ENCODE measurements at regions not wholly inside any gene's neighbourhood (a gene's known extent, or its start where the extent isn't known, plus 50 kb on each side); places are given as distances from the start of the nearest gene placed in this dataset.

GRCh38 chr1:112060261-112060660 lies 70.8 kb upstream of the KCND3 start:
- TF ChIP-seq PAX5 (IDR thresholded peaks at IDR 0.05; ENCODE audit: insufficient read depth, low read length, severe bottlenecking) (no peak), POLR2A (IDR thresholded peaks at IDR 0.05; ENCODE audit: low read depth, low read length) (no peak), SPI1 (IDR thresholded peaks at IDR 0.05; ENCODE audit: low read depth, low read length) (no peak), POLR2AphosphoS5 (IDR thresholded peaks at IDR 0.05; ENCODE audit: low read depth, low read length) (no peak), TAF1 (IDR thresholded peaks at IDR 0.05; ENCODE audit: low read depth, low read length) (no peak), POU2F2 (IDR thresholded peaks at IDR 0.05; ENCODE audit: low read depth, low read length) (no peak)
- DNase-seq (ENCODE audit: insufficient read length, low spot score) (no peak), FAIRE-seq (no peak)

GRCh38 chr1:112061056-112061455 lies 71.6 kb upstream of the KCND3 start:
- no peak for FAIRE-seq
- TF ChIP-seq POU2F2 (IDR thresholded peaks at IDR 0.05; ENCODE audit: low read depth, low read length), result no peak
- TF ChIP-seq SPI1 (IDR thresholded peaks at IDR 0.05; ENCODE audit: low read depth, low read length), result no peak
- no peak for TF ChIP-seq PAX5 (IDR thresholded peaks at IDR 0.05; ENCODE audit: insufficient read depth, low read length, severe bottlenecking)
- TF ChIP-seq POLR2A (IDR thresholded peaks at IDR 0.05; ENCODE audit: low read depth, low read length), result no peak
- TF ChIP-seq TAF1 (IDR thresholded peaks at IDR 0.05; ENCODE audit: low read depth, low read length), result no peak
- no peak for TF ChIP-seq POLR2AphosphoS5 (IDR thresholded peaks at IDR 0.05; ENCODE audit: low read depth, low read length)
- DNase-seq (ENCODE audit: insufficient read length, low spot score), result no peak

GRCh38 chr1:112061901-112062320 lies 72.4 kb upstream of the KCND3 start:
- DNase-seq (ENCODE audit: insufficient read length, low spot score), result no peak
- no peak for TF ChIP-seq PAX5 (IDR thresholded peaks at IDR 0.05; ENCODE audit: insufficient read depth, low read length, severe bottlenecking)
- no peak for FAIRE-seq

GRCh38 chr1:112063781-112064728 lies 74.6 kb upstream of the KCND3 start:
- DNase-seq (ENCODE audit: insufficient read length, low spot score), result no peak
- TF ChIP-seq POU2F2 (IDR thresholded peaks at IDR 0.05; ENCODE audit: low read depth, low read length) (no peak), TAF1 (IDR thresholded peaks at IDR 0.05; ENCODE audit: low read depth, low read length) (no peak), POLR2A (IDR thresholded peaks at IDR 0.05; ENCODE audit: low read depth, low read length) (no peak)
- no peak for FAIRE-seq

- TF ChIP-seq POLR2AphosphoS5 (IDR thresholded peaks at IDR 0.05; ENCODE audit: low read depth, low read length), result no peak
- TF ChIP-seq TAF1 (IDR thresholded peaks at IDR 0.05; ENCODE audit: low read depth, low read length), result no peak
- no peak for TF ChIP-seq PAX5 (IDR thresholded peaks at IDR 0.05; ENCODE audit: insufficient read depth, low read length, severe bottlenecking)
- TF ChIP-seq POU2F2 (IDR thresholded peaks at IDR 0.05; ENCODE audit: low read depth, low read length), result no peak
- TF ChIP-seq SPI1 (IDR thresholded peaks at IDR 0.05; ENCODE audit: low read depth, low read length), result no peak
- no peak for TF ChIP-seq POLR2A (IDR thresholded peaks at IDR 0.05; ENCODE audit: low read depth, low read length)
- FAIRE-seq (no peak), DNase-seq (ENCODE audit: insufficient read length, low spot score) (no peak)
Measured at GRCh38 chr1:112067989-112068388, 78.5 kb upstream of the KCND3 start.

- TF ChIP-seq POU2F2 (IDR thresholded peaks at IDR 0.05; ENCODE audit: low read depth, low read length) (no peak), PAX5 (IDR thresholded peaks at IDR 0.05; ENCODE audit: insufficient read depth, low read length, severe bottlenecking) (no peak), SPI1 (IDR thresholded peaks at IDR 0.05; ENCODE audit: low read depth, low read length) (no peak), POLR2AphosphoS5 (IDR thresholded peaks at IDR 0.05; ENCODE audit: low read depth, low read length) (no peak), POLR2A (IDR thresholded peaks at IDR 0.05; ENCODE audit: low read depth, low read length) (no peak), TAF1 (IDR thresholded peaks at IDR 0.05; ENCODE audit: low read depth, low read length) (no peak)
- FAIRE-seq (no peak), DNase-seq (ENCODE audit: insufficient read length, low spot score) (no peak)
Measured at GRCh38 chr1:112070677-112071076, 81.2 kb upstream of the KCND3 start.

GRCh38 chr1:112074711-112075110 lies 85.2 kb upstream of the KCND3 start:
- TF ChIP-seq POLR2A (IDR thresholded peaks at IDR 0.05; ENCODE audit: low read depth, low read length) (no peak), POU2F2 (IDR thresholded peaks at IDR 0.05; ENCODE audit: low read depth, low read length) (no peak), TAF1 (IDR thresholded peaks at IDR 0.05; ENCODE audit: low read depth, low read length) (no peak), SPI1 (IDR thresholded peaks at IDR 0.05; ENCODE audit: low read depth, low read length) (no peak), PAX5 (IDR thresholded peaks at IDR 0.05; ENCODE audit: insufficient read depth, low read length, severe bottlenecking) (no peak), POLR2AphosphoS5 (IDR thresholded peaks at IDR 0.05; ENCODE audit: low read depth, low read length) (no peak)
- FAIRE-seq (no peak), DNase-seq (ENCODE audit: insufficient read length, low spot score) (no peak)

- DNase-seq (ENCODE audit: insufficient read length, low spot score) (no peak), FAIRE-seq (no peak)
- no peak for TF ChIP-seq POLR2AphosphoS5 (IDR thresholded peaks at IDR 0.05; ENCODE audit: low read depth, low read length)
- no peak for TF ChIP-seq POLR2A (IDR thresholded peaks at IDR 0.05; ENCODE audit: low read depth, low read length)
- no peak for TF ChIP-seq SPI1 (IDR thresholded peaks at IDR 0.05; ENCODE audit: low read depth, low read length)
- no peak for TF ChIP-seq TAF1 (IDR thresholded peaks at IDR 0.05; ENCODE audit: low read depth, low read length)
- no peak for TF ChIP-seq POU2F2 (IDR thresholded peaks at IDR 0.05; ENCODE audit: low read depth, low read length)
Measured at GRCh38 chr1:112075566-112075965, 86.1 kb upstream of the KCND3 start.

- TF ChIP-seq SPI1 (IDR thresholded peaks at IDR 0.05; ENCODE audit: low read depth, low read length), result no peak
- TF ChIP-seq POU2F2 (IDR thresholded peaks at IDR 0.05; ENCODE audit: low read depth, low read length), result no peak
- no peak for TF ChIP-seq PAX5 (IDR thresholded peaks at IDR 0.05; ENCODE audit: insufficient read depth, low read length, severe bottlenecking)
- no peak for TF ChIP-seq POLR2A (IDR thresholded peaks at IDR 0.05; ENCODE audit: low read depth, low read length)
- no peak for TF ChIP-seq POLR2AphosphoS5 (IDR thresholded peaks at IDR 0.05; ENCODE audit: low read depth, low read length)
- no peak for TF ChIP-seq TAF1 (IDR thresholded peaks at IDR 0.05; ENCODE audit: low read depth, low read length)
- no peak for FAIRE-seq
- no peak for DNase-seq (ENCODE audit: insufficient read length, low spot score)
Measured at GRCh38 chr1:112079446-112079845, 90.0 kb upstream of the KCND3 start.

- FAIRE-seq (no peak), DNase-seq (ENCODE audit: insufficient read length, low spot score) (no peak)
Measured at GRCh38 chr1:112083487-112083886, 94.0 kb upstream of the KCND3 start.

More at GRCh38 chr1:112083487-112083886, 94.0 kb upstream of the KCND3 start:
- TF ChIP-seq POLR2A (IDR thresholded peaks at IDR 0.05; ENCODE audit: low read depth, low read length) (no peak), SPI1 (IDR thresholded peaks at IDR 0.05; ENCODE audit: low read depth, low read length) (no peak), POLR2AphosphoS5 (IDR thresholded peaks at IDR 0.05; ENCODE audit: low read depth, low read length) (no peak), POU2F2 (IDR thresholded peaks at IDR 0.05; ENCODE audit: low read depth, low read length) (no peak), PAX5 (IDR thresholded peaks at IDR 0.05; ENCODE audit: insufficient read depth, low read length, severe bottlenecking) (no peak), TAF1 (IDR thresholded peaks at IDR 0.05; ENCODE audit: low read depth, low read length) (no peak)
